ENCODE measurements at regions not wholly inside any gene's neighbourhood (a gene's known extent, or its start where the extent isn't known, plus 50 kb on each side); places are given as distances from the start of the nearest gene placed in this dataset.
"Not testable (repeated sequence)": the region's sequence is repeated elsewhere in the genome, so short reads cannot be mapped to it uniquely, and the experiment has no call there.

DNA sequence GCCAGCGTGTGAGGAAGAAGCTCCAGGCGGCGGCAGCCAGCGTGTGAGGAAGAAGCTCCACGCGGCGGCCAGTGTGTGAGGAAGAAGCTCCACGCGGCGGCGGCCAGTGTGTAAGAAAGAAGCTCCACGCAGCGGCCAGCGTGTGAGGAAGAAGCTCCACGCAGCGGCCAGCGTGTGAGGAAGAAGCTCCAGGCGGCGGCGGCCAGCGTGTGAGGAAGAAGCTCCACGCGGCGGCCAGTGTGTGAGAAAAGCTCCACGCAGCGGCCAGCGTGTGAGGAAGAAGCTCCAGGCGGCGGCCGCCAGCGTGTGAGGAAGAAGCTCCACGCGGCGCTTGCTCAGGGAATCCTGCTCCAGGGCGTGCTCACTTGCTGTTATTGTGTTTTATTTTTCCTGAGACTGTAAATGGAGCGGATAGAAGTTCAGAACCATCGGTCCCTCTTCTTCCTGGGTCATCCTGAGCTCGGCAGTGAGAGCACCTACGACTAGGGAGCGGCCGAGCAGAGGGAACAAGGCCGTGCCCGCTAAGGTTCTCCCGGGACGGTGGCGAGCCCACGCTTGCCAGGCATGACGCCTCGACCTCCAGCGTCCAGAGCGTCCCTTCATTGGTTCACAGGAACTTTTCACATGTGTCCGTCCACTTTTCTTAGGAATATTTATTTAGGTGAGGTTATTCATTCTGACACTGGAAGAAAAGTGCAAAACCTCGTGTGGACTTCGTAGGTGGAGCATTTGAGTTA lies 94.2 kb downstream of the TMEM18 start:
- no peak for TF ChIP-seq POLR2A (IDR thresholded peaks at IDR 0.05)
- TF ChIP-seq, protein P1, sequence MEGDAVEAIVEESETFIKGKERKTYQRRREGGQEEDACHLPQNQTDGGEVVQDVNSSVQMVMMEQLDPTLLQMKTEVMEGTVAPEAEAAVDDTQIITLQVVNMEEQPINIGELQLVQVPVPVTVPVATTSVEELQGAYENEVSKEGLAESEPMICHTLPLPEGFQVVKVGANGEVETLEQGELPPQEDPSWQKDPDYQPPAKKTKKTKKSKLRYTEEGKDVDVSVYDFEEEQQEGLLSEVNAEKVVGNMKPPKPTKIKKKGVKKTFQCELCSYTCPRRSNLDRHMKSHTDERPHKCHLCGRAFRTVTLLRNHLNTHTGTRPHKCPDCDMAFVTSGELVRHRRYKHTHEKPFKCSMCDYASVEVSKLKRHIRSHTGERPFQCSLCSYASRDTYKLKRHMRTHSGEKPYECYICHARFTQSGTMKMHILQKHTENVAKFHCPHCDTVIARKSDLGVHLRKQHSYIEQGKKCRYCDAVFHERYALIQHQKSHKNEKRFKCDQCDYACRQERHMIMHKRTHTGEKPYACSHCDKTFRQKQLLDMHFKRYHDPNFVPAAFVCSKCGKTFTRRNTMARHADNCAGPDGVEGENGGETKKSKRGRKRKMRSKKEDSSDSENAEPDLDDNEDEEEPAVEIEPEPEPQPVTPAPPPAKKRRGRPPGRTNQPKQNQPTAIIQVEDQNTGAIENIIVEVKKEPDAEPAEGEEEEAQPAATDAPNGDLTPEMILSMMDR (IDR thresholded peaks at IDR 0.05) = no peak
- no peak overlapping the region for H3K27ac ChIP-seq
- H3K4me3 ChIP-seq = no peak overlapping the region
- H3K36me3 ChIP-seq (replicated peaks in 1 of 2) = no peaks in the 10 kb centered on the region
- intact Hi-C loops (cut with DNase I) = no loop called here
- WGBS, 4 donors = 93 to 95% (median 94%) methylated on average over 52 to 54 of the region's 54 CpGs
- DNase-seq = no peak
- H3K4me1 ChIP-seq (replicated peaks in 1 of 2) = no peaks in the 10 kb centered on the region
- H3K27me3 ChIP-seq = no peaks in the 10 kb centered on the region
- H3K9me3 ChIP-seq (replicated peaks in 1 of 3) = no peaks in the 10 kb centered on the region

DNA sequence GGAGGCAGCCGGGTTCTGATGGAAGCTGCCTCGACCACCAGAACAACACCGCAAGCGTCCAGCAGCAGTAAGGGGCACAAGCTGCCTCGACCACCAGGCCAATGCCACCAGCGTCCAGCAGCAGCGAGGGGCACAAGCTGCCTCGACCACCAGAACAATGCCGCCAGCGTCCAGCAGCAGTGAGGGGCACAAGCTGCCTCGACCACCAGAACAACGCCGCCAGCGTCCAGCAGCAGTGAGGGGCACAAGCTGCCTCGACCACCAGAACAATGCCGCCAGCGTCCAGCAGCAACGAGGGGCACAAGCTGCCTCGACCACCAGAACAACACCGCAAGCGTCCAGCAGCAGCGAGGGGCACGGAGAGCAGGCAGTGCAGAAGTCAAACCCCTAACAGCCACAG lies 94.9 kb downstream of the TMEM18 start:
- H3K36me3 ChIP-seq (replicated peaks in 1 of 2); intact Hi-C loops (cut with DNase I); H3K27me3 ChIP-seq; DNase-seq; H3K9me3 ChIP-seq (replicated peaks in 1 of 3); H3K27ac ChIP-seq; H3K4me3 ChIP-seq; H3K4me1 ChIP-seq (replicated peaks in 1 of 2): not testable (repeated sequence)
- WGBS, 4 donors = 89 to 92% (median 89%) methylated on average over 7 to 23 of the region's 23 CpGs

DNA sequence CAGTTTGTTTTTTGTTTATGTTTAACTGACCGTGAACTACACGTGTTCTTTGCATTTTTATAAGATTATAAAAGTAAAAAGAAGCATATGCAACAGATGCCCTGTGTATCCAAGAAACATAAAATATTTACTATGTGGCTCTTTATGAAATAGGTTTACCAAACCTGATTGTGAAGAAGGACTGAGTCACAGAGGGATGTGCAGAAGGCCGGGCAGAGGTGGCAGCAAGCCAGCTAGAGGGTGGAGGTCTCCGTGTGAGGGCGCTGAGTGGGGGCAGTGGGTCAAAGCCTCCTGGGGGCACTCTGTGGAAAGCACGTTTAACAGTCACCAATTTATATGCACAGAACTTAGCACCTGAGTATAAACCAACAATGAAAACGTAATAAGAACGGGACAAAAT lies 97.2 kb downstream of the TMEM18 start:
- Histone ChIP-seq H3K4me1 (replicated peaks in 1 of 2) (no peaks in the 10 kb centered on the region), H3K36me3 (replicated peaks in 1 of 2) (no peaks in the 10 kb centered on the region), H3K4me3 (no peak overlapping the region), H3K27ac (no peak overlapping the region), H3K27me3 (no peaks in the 10 kb centered on the region), H3K9me3 (replicated peaks in 1 of 3) (peaks cover 0 to 14% (median 0%) of the 10 kb centered on the region in 3 donors)
- 61 to 67% (median 65%) methylated on average over 8 of the region's 8 CpGs for WGBS, 4 donors
- intact Hi-C loops (cut with DNase I) = no loop called here
- no peak for DNase-seq
- no peak for TF ChIP-seq POLR2A (IDR thresholded peaks at IDR 0.05)
- TF ChIP-seq, protein P1 (IDR thresholded peaks at IDR 0.05) = no peak

DNA sequence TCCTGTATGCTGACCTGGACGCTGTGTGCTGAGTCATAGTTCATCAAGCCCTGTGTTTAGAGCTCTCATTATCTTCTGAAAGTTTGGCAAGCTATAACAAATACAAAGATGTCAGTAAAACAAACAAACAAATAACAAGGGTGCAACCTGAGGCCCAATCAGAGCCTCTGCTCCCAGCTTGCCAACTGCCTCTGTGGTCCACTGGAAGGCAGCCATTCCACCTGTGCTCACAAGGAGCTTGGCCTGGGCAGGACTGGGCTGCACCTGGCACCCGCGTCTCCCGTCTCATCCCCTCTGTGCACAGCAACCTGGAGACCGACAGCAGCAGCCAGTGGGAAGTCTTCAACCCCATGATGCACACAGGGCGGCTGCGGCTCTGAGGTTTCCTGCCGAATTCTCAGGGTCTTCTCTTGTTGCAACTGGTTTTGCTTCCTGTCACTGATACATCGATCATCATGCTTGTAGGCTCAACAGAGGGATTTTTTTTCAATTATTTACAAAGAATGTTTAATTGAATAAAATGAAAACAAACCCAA lies 97.8 kb downstream of the TMEM18 start:
- Histone ChIP-seq H3K4me3 (no peak overlapping the region), H3K27me3 (no peaks in the 10 kb centered on the region), H3K36me3 (replicated peaks in 1 of 2) (no peaks in the 10 kb centered on the region), H3K9me3 (replicated peaks in 1 of 3) (peaks cover 0 to 14% (median 0%) of the 10 kb centered on the region in 3 donors), H3K4me1 (replicated peaks in 1 of 2) (no peaks in the 10 kb centered on the region), H3K27ac (no peak overlapping the region)
- intact Hi-C loops (cut with DNase I) = no loop called here
- no peak for DNase-seq
- no peak for TF ChIP-seq POLR2A (IDR thresholded peaks at IDR 0.05)
- TF ChIP-seq, protein P1 (IDR thresholded peaks at IDR 0.05) = no peak
- WGBS, 4 donors = 81 to 91% (median 88%) methylated on average over 9 of the region's 9 CpGs

DNA sequence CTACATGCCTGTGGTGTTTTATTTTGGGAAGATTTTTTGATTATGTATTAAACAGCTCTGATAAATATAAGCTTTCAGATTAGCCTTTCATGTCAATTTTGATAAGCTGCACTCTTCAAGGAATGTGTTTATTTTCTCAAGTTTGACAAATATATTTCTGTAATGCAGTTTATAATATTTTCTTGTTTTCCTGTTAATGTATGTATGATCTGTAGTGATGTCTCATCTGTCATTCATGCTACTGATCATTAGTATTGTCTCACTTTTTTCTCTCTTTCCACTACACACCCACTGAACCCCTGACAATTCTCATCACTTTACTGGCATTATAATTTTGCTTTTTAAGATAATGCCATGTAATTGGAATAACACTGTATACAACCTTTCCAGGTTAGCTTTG lies 100.9 kb downstream of the TMEM18 start:
- no peaks in the 10 kb centered on the region for H3K36me3 ChIP-seq (replicated peaks in 1 of 2)
- DNase-seq = no peak
- TF ChIP-seq, protein P1 (IDR thresholded peaks at IDR 0.05) = no peak
- TF ChIP-seq POLR2A (IDR thresholded peaks at IDR 0.05) = no peak
- H3K4me1 ChIP-seq (replicated peaks in 1 of 2) = no peaks in the 10 kb centered on the region
- H3K9me3 ChIP-seq (replicated peaks in 1 of 3) = peaks cover 0 to 14% (median 0%) of the 10 kb centered on the region in 3 donors
- no peaks in the 10 kb centered on the region for H3K27me3 ChIP-seq
- H3K4me3 ChIP-seq = no peak overlapping the region
- intact Hi-C loops (cut with DNase I) = no loop called here
- H3K27ac ChIP-seq = no peak overlapping the region
